ENCODE measurements at regions not wholly inside any gene's neighbourhood (a gene's known extent, or its start where the extent isn't known, plus 50 kb on each side); places are given as distances from the start of the nearest gene placed in this dataset.

GRCh38 chr15:98441599-98441998 lies 206.7 kb upstream of the IGF1R start:
- TF ChIP-seq POLR2A (IDR thresholded peaks at IDR 0.05) (no peak), CTCF (IDR thresholded peaks at IDR 0.05) (no peak)
